ENCODE measurements at regions not wholly inside any gene's neighbourhood (a gene's known extent, or its start where the extent isn't known, plus 50 kb on each side); places are given as distances from the start of the nearest gene placed in this dataset.

GRCh38 chr7:155138204-155138603 lies 68.1 kb downstream of the HTR5A start:
- ATAC-seq (no peak), DNase-seq (no peak)
- no peak overlapping the region for H3K27ac ChIP-seq (ENCODE audit: low read length)
- WGBS: 77% methylated on average over 4 of the region's 4 CpGs
- H3K4me1 ChIP-seq (ENCODE audit: control insufficient read depth, insufficient read depth, low read length): no peaks in the 10 kb centered on the region
- H3K27me3 ChIP-seq (ENCODE audit: control insufficient read depth, insufficient read depth): no peaks in the 10 kb centered on the region
- no peak overlapping the region for H3K4me3 ChIP-seq (ENCODE audit: low read length)
- intact Hi-C loops (cut with DNase I): no loop called here
- no peaks in the 10 kb centered on the region for H3K9me3 ChIP-seq (ENCODE audit: control insufficient read depth, low read length)

DNA sequence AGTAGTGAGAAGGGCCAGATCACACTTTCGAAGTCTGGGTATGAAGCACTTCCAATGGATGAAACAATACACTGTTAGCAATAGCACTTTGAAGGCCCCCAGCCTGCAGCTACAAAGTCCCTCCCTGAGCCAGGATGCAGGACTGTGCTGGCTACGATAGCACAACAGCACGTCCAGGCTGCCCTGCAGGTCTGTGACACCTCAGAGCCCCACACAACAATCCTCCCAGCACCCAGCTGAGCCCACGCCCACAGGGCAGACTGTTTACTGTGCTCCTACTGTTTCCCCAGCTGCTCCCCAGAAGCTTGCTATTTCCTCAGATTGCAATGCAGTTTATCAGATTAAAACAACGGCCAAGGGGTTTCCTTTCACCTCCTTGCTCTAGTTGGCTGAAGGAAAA lies 71.4 kb downstream of the HTR5A start:
- no peak overlapping the region for H3K27ac ChIP-seq (ENCODE audit: low read length)
- WGBS: 16% methylated on average over 5 of the region's 5 CpGs

DNA sequence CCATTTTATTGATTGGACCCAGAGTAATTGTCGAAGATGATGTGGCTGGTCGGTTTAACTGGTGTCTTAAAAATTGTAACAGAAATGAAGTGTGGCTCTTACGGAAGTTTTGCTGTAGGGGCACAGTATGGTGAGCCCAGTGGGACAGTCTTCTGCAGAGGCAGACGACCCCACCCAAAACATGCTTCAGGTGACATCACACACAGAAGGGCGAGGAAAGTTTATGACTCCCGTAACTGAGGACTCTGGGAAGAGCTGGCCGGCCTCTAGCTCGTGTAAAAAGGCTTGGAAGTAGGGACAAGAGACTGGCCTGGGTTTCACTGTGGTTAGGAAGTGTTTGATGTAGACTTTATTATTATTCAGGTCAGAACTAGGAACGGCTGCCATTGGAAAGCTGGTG lies 73.3 kb downstream of the HTR5A start:
- intact Hi-C loops (cut with DNase I): no loop called here
- WGBS: 69% methylated on average over 9 of the region's 9 CpGs
- Histone ChIP-seq H3K27ac (ENCODE audit: low read length) (no peak overlapping the region), H3K4me1 (ENCODE audit: control insufficient read depth, insufficient read depth, low read length) (no peaks in the 10 kb centered on the region), H3K27me3 (ENCODE audit: control insufficient read depth, insufficient read depth) (no peaks in the 10 kb centered on the region), H3K9me3 (ENCODE audit: control insufficient read depth, low read length) (no peaks in the 10 kb centered on the region), H3K4me3 (ENCODE audit: low read length) (no peak overlapping the region)
- DNase-seq (no peak), ATAC-seq (no peak)

More for the DNA sequence above, 71.4 kb downstream of the HTR5A start:
- Histone ChIP-seq H3K9me3 (ENCODE audit: control insufficient read depth, low read length) (no peaks in the 10 kb centered on the region), H3K27me3 (ENCODE audit: control insufficient read depth, insufficient read depth) (no peaks in the 10 kb centered on the region), H3K4me1 (ENCODE audit: control insufficient read depth, insufficient read depth, low read length) (no peaks in the 10 kb centered on the region), H3K4me3 (ENCODE audit: low read length) (no peak overlapping the region)
- intact Hi-C loops (cut with DNase I): no loop called here
- ATAC-seq (no peak), DNase-seq (no peak)

DNA sequence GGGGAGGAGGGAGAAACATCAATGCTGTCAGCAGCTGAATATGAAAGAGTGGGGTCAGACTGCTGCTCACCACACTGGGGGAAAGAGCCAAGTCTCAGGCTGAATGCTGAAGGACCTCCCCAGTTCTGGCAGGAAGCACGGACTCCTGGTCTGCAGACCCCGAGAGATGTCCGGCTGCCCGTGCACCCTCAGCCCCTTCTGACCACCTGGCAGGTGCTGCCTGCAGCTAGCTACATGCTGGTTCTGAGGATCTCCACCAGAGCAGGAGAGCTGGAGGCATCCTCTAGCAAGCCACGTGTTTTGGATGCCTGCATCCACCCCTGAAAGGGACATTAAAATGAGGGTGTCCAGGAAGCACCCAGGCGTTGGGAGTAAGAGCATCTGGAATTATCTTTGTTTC lies 74.2 kb downstream of the HTR5A start:
- Histone ChIP-seq H3K4me1 (ENCODE audit: control insufficient read depth, insufficient read depth, low read length) (no peaks in the 10 kb centered on the region), H3K4me3 (ENCODE audit: low read length) (no peak overlapping the region), H3K27me3 (ENCODE audit: control insufficient read depth, insufficient read depth) (no peaks in the 10 kb centered on the region), H3K9me3 (ENCODE audit: control insufficient read depth, low read length) (no peaks in the 10 kb centered on the region), H3K27ac (ENCODE audit: low read length) (no peak overlapping the region)
- no peak for DNase-seq
- intact Hi-C loops (cut with DNase I): no loop called here
- no peak for ATAC-seq
- WGBS: 72% methylated on average over 6 of the region's 6 CpGs

- Histone ChIP-seq H3K4me3 (ENCODE audit: low read length) (no peak overlapping the region), H3K27ac (ENCODE audit: low read length) (no peak overlapping the region), H3K4me1 (ENCODE audit: control insufficient read depth, insufficient read depth, low read length) (no peaks in the 10 kb centered on the region), H3K9me3 (ENCODE audit: control insufficient read depth, low read length) (no peaks in the 10 kb centered on the region), H3K27me3 (ENCODE audit: control insufficient read depth, insufficient read depth) (no peaks in the 10 kb centered on the region)
- intact Hi-C loops (cut with DNase I): no loop called here
- WGBS: 76% methylated on average over 9 of the region's 9 CpGs
- no peak for DNase-seq
- ATAC-seq: no peak
Observed at GRCh38 chr7:155145477-155146255, 75.5 kb downstream of the HTR5A start.

DNA sequence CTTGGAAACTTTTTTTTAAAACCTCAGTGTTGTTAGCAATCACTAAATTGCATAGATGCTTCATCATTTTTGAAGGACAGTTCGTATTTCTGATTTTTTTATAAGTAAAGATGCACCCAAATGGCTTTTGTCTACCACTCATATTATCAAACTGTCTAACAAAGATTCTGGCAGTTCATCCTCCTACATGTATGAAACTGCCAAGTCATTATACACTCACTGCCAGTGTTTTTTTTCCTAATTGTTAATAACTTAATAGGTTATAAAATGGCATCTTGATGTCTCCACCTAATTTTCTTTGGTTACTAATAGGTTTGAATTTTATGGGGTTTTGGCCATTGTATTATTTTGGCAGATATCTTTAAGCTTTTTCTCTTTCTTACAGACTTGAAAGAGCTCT lies 77.0 kb downstream of the HTR5A start:
- DNase-seq (no peak), ATAC-seq (no peak)
- Histone ChIP-seq H3K4me3 (ENCODE audit: low read length) (no peak overlapping the region), H3K4me1 (ENCODE audit: control insufficient read depth, insufficient read depth, low read length) (no peaks in the 10 kb centered on the region), H3K27me3 (ENCODE audit: control insufficient read depth, insufficient read depth) (no peaks in the 10 kb centered on the region), H3K9me3 (ENCODE audit: control insufficient read depth, low read length) (no peaks in the 10 kb centered on the region), H3K27ac (ENCODE audit: low read length) (no peak overlapping the region)
- intact Hi-C loops (cut with DNase I): no loop called here
- 44% methylated on average over 1 of the region's 1 CpG for WGBS

DNA sequence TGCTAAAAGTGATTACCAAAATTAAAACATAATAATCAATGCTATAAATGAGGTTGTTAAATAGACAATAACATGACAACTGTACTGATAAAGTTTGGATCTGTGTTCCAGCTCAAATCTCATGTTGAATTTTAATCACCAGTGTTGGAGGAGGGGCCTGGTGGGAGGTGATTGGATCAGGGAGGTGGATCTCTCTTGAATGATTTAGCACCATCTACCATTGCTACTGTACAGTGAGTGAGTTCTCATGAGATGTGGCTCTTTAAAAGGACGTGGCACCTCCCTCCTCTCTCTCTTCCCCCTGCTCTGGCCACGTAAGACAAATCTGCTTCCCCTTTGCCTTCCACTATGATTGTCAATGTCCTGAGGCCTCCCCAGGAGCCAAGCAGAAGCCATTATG lies 77.5 kb downstream of the HTR5A start:
- Histone ChIP-seq H3K27ac (ENCODE audit: low read length) (no peak overlapping the region), H3K9me3 (ENCODE audit: control insufficient read depth, low read length) (no peaks in the 10 kb centered on the region), H3K27me3 (ENCODE audit: control insufficient read depth, insufficient read depth) (no peaks in the 10 kb centered on the region), H3K4me1 (ENCODE audit: control insufficient read depth, insufficient read depth, low read length) (no peaks in the 10 kb centered on the region), H3K4me3 (ENCODE audit: low read length) (no peak overlapping the region)
- no peak for ATAC-seq
- no peak for DNase-seq
- intact Hi-C loops (cut with DNase I): no loop called here
- 51% methylated on average over 2 of the region's 2 CpGs for WGBS

DNA sequence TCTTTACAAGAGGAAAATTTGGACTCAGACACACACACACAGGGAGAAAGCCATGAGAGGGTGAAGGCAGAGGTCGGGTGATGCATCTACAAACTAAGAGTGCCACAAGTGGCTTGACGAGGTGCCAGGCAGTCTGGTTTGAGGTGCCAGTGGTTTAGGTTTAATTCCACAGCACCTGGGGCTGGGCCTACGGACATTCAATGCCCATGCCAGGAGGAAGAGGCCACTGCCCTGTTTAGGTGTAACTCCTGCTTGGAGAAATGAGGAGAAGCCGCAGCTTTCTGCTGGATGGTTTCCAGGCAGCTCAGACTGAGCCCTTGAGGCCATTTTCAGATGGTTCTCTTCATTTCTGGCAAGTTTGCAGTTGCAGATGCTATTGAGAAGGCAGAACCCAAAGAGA lies 83.6 kb downstream of the HTR5A start:
- no peaks in the 10 kb centered on the region for H3K4me1 ChIP-seq (ENCODE audit: control insufficient read depth, insufficient read depth, low read length)
- H3K9me3 ChIP-seq (ENCODE audit: control insufficient read depth, low read length): no peaks in the 10 kb centered on the region
- 52% methylated on average over 4 of the region's 4 CpGs for WGBS
- H3K27ac ChIP-seq (ENCODE audit: low read length): no peak overlapping the region
- no peaks in the 10 kb centered on the region for H3K27me3 ChIP-seq (ENCODE audit: control insufficient read depth, insufficient read depth)
- ATAC-seq (no peak), DNase-seq (no peak)
- intact Hi-C loops (cut with DNase I): no loop called here
- H3K4me3 ChIP-seq (ENCODE audit: low read length): no peak overlapping the region

- no peaks in the 10 kb centered on the region for H3K4me1 ChIP-seq (ENCODE audit: control insufficient read depth, insufficient read depth, low read length)
- DNase-seq (no peak), ATAC-seq (no peak)
- H3K27me3 ChIP-seq (ENCODE audit: control insufficient read depth, insufficient read depth): no peaks in the 10 kb centered on the region
- intact Hi-C loops (cut with DNase I): no loop called here
- no peak overlapping the region for H3K27ac ChIP-seq (ENCODE audit: low read length)
- no peaks in the 10 kb centered on the region for H3K9me3 ChIP-seq (ENCODE audit: control insufficient read depth, low read length)
- WGBS: 60% methylated on average over 10 of the region's 10 CpGs
- H3K4me3 ChIP-seq (ENCODE audit: low read length): no peak overlapping the region
Observed at GRCh38 chr7:155154586-155154985, 84.5 kb downstream of the HTR5A start.

GRCh38 chr7:155161690-155162089 lies 91.6 kb downstream of the HTR5A start:
- no peaks in the 10 kb centered on the region for H3K4me1 ChIP-seq (ENCODE audit: control insufficient read depth, insufficient read depth, low read length)
- H3K9me3 ChIP-seq (ENCODE audit: control insufficient read depth, low read length): no peaks in the 10 kb centered on the region
- ATAC-seq (no peak), DNase-seq (no peak)
- WGBS: 72% methylated on average over 5 of the region's 5 CpGs
- intact Hi-C loops (cut with DNase I): no loop called here
- no peak overlapping the region for H3K27ac ChIP-seq (ENCODE audit: low read length)
- H3K27me3 ChIP-seq (ENCODE audit: control insufficient read depth, insufficient read depth): no peaks in the 10 kb centered on the region
- no peak overlapping the region for H3K4me3 ChIP-seq (ENCODE audit: low read length)

GRCh38 chr7:155162422-155162821 lies 92.3 kb downstream of the HTR5A start:
- no peak for DNase-seq
- H3K27ac ChIP-seq (ENCODE audit: low read length): no peak overlapping the region
- intact Hi-C loops (cut with DNase I): no loop called here
- H3K27me3 ChIP-seq (ENCODE audit: control insufficient read depth, insufficient read depth): no peaks in the 10 kb centered on the region
- no peaks in the 10 kb centered on the region for H3K9me3 ChIP-seq (ENCODE audit: control insufficient read depth, low read length)
- H3K4me1 ChIP-seq (ENCODE audit: control insufficient read depth, insufficient read depth, low read length): no peaks in the 10 kb centered on the region
- no peak for ATAC-seq
- no peak overlapping the region for H3K4me3 ChIP-seq (ENCODE audit: low read length)

DNA sequence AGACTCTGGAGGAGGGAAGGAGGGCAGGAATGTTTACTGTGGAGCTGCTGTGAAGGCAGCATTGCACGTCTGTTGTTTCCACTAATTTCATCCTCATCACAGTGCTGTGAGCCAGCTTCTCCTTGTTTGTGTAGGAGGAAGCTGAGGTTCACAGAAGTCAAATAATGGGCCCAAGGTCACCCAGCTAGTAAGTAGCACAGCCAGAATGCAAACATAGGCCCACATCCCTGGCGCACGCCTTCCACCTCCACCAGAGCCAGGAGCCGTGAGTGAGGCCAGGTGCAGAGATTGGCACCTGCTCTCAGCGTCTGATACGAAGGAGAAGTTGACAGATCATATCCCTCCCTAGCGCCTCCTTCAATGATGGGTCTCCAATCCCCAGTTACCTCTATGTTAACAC lies 93.6 kb downstream of the HTR5A start:
- no peak overlapping the region for H3K4me3 ChIP-seq (ENCODE audit: low read length)
- H3K4me1 ChIP-seq (ENCODE audit: control insufficient read depth, insufficient read depth, low read length): no peaks in the 10 kb centered on the region
- DNase-seq (no peak), ATAC-seq (no peak)
- intact Hi-C loops (cut with DNase I): no loop called here
- WGBS: 81% methylated on average over 7 of the region's 7 CpGs
- no peak overlapping the region for H3K27ac ChIP-seq (ENCODE audit: low read length)
- H3K27me3 ChIP-seq (ENCODE audit: control insufficient read depth, insufficient read depth): no peaks in the 10 kb centered on the region
- no peaks in the 10 kb centered on the region for H3K9me3 ChIP-seq (ENCODE audit: control insufficient read depth, low read length)
